EH (cell line): ENCODE measurements at regions not wholly inside any gene's neighbourhood (a gene's known extent, or its start where the extent isn't known, plus 50 kb on each side); places are given as distances from the start of the nearest gene placed in this dataset.
"Not testable (repeated sequence)": the region's sequence is repeated elsewhere in the genome, so short reads cannot be mapped to it uniquely, and the experiment has no call there.

ENCODE experiments used
- DNase-seq: peaks from one replicate; pipeline ENCODE4 v3.0.0-alpha.2; 2015; ENCODE audit warnings: low read depth

GRCh38 chr1:183753464-183753891 lies 51.4 kb upstream of the RGL1 start:
- no peak for DNase-seq

DNA sequence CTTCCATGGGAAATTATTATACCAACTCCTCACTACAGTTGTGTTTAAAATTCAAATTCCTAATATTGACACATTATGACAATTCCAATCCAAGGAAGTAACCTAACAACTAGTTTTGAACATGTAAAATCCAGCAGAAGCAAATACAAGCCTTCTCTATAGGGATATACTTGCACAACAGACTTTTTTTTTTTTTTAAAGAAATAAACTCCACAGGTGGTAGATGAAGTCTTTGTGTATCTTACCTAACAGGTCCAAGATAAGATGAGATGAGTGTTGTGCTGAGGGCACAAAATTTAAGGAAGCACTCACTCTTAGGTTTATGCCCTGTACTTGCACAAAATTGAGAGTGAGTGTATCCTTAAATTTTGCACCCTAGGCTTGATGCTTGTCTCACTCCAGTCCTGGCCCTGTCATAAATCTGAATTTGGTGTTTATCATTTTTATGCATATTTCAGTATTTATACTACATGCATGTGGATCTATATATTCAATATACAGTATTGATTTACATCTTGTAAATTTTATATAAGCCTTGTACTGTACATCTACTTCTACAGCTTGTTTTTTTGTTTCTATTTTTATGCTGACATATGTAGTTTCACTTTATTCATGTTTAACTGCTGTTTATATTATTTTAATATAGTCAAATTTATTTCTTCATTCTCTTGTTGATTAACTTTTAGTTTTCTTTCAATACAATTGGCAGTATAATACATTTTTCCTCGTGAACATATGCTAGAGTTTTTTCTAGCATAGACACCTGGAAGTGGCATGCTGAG lies 60.6 kb upstream of the RGL1 start:
- no peak for DNase-seq

- DNase-seq, result no peak
These were observed 62.6 kb upstream of the RGL1 start for GRCh38 chr1:183742355-183742754.

DNA sequence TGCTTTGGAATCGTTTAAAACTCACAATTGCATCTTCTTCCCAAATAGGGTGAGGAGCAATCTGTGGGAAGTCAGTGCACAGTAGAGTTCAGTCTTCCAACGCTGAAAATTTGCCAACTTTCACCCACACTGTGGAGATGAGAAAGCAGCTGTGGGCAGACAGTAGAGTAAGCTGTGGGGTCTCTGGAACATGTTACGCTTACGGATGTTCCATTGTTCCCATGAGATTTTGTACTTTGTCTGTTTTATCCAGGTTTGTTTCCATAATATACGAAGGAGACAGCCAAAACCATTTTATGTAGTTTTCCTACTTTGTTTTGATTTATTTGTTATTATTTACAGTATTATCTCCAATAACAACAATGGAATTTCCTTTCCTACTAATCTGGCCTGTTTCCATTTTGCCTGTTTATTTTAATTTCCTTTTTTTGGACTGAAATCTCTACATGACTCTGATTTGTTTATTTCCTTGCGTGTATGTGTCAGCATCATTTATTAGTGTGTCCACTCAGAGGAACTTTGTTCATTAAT lies 65.1 kb upstream of the RGL1 start:
- peak; percentile 31 for DNase-seq

DNA sequence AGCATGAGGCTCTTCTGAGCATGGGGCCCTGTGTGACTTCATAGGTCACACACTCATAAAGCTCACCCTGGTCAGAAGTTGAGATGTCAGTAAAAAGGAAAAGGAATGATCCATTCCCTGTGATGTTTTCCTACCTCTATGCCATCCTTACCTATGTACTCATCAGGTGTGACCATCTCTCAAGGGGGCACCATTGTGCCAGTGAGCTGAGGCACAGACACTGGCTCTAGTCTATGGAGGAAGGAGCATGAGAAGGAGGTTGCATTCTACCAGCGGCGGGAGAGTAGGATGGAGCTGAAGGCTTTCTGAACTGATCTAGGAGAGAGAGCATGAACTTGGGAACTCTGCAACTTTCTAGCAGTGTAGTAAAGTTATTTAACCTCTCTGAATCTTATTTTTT lies 65.8 kb upstream of the RGL1 start:
- no peak for DNase-seq

GRCh38 chr1:183737916-183738315 lies 67.0 kb upstream of the RGL1 start:
- DNase-seq, result not testable (repeated sequence)

DNA sequence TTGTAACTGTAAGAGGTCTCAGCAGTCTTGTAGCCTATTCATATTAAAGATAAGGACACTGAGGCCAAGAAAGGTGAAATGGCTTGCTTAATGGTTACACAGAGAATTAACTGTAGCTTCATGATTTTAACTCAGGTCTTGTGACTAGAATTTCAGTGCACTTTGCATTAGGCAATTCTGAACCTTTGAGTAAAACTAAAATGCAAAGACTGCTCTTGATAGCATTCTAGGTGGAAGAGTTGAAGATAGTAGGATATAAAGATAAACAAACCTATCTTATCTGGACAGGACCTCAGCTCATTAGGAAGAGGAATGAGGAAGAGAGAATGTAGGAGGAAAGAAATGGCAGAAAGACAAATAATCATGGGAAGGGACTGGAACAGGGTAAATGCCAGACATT lies 68.6 kb upstream of the RGL1 start:
- DNase-seq, result no peak

DNA sequence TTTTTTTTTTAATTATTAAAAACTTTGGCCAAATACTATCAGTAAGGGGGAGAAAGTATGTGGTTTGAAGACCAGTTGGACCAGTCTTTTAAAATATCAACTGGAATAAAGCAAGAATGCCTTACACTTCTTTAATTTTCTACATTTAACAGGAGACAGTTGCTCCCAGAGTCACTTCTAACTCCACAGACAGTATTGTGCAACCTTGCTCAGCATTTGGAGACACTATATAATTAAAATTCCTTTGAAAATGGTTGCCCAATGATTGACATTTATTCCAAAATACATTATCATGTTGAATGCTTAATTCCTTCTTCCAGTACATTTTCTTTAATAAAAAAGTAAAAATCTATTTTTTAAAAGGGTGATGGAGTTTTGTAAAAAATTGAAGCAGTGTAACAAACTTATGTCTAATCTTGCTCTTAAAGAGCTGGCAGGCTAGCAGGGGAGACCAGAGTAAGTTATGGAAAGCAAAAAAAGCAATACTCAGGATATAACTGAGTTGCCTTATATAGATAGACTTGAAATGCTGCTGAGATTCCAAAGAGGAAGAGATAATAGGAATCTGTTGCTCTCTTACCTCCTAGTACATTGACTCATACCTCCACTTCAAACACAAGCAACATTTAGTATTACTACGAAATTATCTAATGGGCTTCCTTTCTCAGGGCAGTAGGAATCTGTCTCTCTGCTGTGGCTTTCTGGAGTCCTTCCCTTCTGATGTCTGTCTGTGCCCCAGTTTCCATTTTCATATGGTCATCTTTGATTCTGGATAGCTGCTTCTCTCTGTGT lies 69.7 kb upstream of the RGL1 start:
- peak; percentile 40 for DNase-seq

DNA sequence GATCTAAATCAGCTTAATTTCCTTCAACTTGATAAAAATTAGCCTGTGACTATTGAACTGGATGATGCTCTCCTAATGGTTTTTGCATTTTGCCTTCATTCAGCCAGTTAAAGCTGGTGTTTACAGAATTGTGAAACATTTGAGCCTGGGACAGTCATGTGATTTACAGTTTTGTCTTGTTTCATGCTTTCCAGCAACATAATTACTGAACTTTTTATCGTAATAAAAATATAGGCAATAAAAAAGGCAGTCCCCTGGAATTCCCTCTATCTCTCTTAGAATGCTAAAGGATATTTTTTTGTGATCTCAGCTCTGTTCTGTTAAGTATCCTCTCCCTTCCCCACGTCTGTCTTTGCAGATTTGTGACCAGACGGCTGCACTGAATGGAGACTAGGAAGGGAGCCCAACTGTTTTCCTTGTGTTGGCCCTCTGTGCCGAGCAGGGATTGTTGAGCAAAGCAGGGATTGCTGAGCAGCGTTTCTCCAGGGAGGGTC lies 70.3 kb upstream of the RGL1 start:
- peak; percentile 61 for DNase-seq

- no peak for DNase-seq
These were observed 71.2 kb upstream of the RGL1 start for GRCh38 chr1:183733715-183734114.

- DNase-seq, result no peak
These were observed 72.6 kb upstream of the RGL1 start for GRCh38 chr1:183732236-183732880.

- DNase-seq, result no peak
These were observed 73.9 kb upstream of the RGL1 start for GRCh38 chr1:183730886-183731573.

- no peak for DNase-seq
These were observed 74.7 kb upstream of the RGL1 start for GRCh38 chr1:183730107-183730724.

GRCh38 chr1:183726825-183727224 lies 73.7 kb upstream of the APOBEC4 start:
- no peak for DNase-seq

DNA sequence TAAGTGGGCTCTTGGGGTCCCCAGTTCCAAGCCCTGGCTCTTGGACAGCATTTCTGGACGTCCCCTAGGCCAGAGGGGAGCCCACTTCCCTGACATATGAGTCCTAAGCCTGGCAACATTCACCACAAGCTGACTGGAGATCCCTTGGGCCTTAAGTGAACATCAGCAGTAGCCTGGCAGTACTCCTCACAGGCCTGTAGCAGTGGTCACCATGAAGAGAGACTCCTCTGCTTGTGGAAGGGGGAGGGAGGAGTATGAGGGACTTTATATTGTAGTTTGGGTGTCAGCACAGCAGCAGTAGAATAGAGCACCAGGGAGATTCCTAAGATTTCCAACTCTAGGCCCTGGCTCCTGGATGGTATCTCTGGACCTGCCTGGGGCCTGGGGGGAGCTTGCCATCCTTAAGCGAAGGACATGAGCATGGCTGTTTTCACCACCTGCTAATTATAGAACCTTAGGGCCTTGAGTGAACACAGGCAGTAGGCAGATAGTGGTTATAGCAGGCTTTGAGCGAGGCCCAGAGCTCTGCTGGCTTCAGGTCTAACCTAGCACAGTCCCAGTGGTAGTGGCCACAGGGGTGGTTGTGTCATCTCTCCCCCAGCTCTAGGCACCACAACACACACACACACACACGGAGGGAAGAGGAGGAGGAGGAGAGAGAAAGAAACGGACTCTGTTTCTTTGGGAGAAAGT lies 71.4 kb upstream of the APOBEC4 start:
- no peak for DNase-seq

DNA sequence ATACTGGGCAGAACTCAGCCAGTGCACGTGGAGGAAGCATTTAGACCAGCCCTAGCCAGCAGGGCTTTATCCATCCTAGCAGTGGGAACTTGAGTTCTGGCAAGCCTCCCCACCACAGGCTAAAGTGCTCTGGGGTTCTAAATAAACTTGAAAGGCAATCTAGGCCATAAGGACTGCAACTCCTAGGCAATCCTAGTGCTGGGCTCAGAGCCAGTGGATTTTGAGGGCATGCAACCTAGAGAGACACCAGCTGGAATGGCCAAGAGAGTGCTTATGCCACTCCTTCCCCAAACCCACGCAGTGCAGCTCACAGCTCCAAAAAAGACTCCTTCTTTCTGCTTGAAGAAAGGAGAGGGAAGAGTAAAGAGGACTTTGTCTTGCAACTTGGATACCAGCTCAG lies 70.5 kb upstream of the APOBEC4 start:
- no peak for DNase-seq

GRCh38 chr1:183721041-183721440 lies 67.9 kb upstream of the APOBEC4 start:
- DNase-seq, result no peak

GRCh38 chr1:183720028-183720427 lies 66.9 kb upstream of the APOBEC4 start:
- peak; percentile 21 for DNase-seq

DNA sequence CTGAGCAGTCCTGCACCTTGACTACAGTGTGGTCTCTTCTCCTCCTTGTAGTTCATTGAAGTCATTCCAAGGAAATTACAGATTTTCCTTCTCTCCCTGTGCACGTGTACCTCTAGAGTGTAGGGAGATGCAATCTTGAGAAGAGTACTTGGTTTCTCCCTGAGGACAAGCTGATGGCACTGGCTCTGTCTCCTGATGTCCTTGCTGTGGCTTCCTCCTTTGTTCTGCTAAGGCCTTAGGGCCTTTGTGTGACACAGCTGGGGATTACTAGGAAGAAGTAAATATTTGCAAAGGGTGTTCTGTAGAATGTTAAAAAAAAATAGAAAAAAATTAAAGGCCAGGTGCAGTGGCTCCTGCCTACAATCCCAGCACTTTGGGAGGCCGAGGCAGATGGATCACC lies 66.2 kb upstream of the APOBEC4 start:
- DNase-seq, result no peak

GRCh38 chr1:183716286-183716685 lies 63.2 kb upstream of the APOBEC4 start:
- DNase-seq, result peak; percentile 30
